IPS-15b (cell line): ENCODE measurements at regions not wholly inside any gene's neighbourhood (a gene's known extent, or its start where the extent isn't known, plus 50 kb on each side); places are given as distances from the start of the nearest gene placed in this dataset.

Source experiments
- H3K27me3 ChIP-seq: one replicate; pipeline ENCODE4 v1.6.1; 2013; ENCODE audit warnings: low read length; ENCODE audit not compliant: control insufficient read depth, insufficient read depth
- H3K36me3 ChIP-seq: one replicate; pipeline ENCODE4 v1.6.1; 2013; ENCODE audit warnings: low read length; ENCODE audit not compliant: control insufficient read depth, insufficient read depth
- H3K4me1 ChIP-seq: one replicate; pipeline ENCODE4 v1.6.1; 2013; ENCODE audit warnings: mild to moderate bottlenecking, low read length; ENCODE audit not compliant: control insufficient read depth, insufficient read depth
- H3K4me3 ChIP-seq: one replicate; pipeline ENCODE4 v1.5.1; 2013; ENCODE audit warnings: low read depth, low read length
- H3K9ac ChIP-seq: one replicate; pipeline ENCODE4 v1.6.1; 2013; ENCODE audit warnings: low read depth, mild to moderate bottlenecking, low read length
- H3K9me3 ChIP-seq: one replicate; pipeline ENCODE4 v1.6.1; 2013; ENCODE audit warnings: mild to moderate bottlenecking, low read length; ENCODE audit not compliant: control insufficient read depth, insufficient read depth

DNA sequence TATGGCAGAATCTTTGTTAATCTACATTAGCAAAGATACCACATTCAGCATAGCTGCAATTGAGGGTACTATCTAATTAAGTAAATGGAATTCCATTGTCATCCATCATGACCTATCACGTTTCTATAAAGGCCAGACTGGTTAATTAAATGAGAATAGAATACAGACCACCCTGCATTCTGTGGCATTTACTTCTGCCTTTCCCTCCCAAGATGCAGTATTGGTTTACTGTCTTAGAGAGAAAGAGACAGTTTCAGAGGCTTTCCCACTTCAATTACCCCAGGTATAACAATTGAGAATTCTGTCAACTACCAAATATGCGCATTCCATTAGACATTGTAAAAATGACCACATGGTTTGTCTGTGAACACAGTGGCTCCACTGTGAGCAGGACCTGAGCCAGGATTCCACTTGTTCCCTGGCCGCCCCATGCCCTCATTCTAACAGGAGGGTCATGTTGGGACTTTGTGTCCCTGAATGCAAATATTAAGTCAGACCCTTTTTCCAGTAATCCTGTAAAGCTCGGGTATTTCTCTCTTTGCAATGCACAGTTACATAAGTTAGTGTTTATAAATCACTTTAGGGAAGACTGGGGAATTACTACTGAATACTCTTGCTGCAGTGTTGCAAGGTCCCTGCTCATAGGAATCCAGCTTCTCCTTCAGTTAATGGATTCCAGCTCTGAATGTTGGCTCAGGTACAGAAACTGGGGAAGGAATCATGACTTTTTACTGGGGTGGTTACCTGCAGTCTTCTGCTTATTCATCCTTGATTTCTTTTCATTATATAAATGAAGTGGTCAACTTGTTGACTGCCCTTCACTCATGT lies 261.0 kb downstream of the PDGFC start:
- Histone ChIP-seq H3K4me1 (no peaks in the 10 kb centered on the region), H3K36me3 (no peaks in the 10 kb centered on the region), H3K4me3 (no peak overlapping the region), H3K9me3 (no peaks in the 10 kb centered on the region), H3K27me3 (no peaks in the 10 kb centered on the region), H3K9ac (no peak overlapping the region)

GRCh38 chr4:156705311-156705710 lies 266.3 kb downstream of the PDGFC start:
- Histone ChIP-seq H3K27me3 (no peaks in the 10 kb centered on the region), H3K4me1 (no peaks in the 10 kb centered on the region), H3K4me3 (no peak overlapping the region), H3K36me3 (no peaks in the 10 kb centered on the region), H3K9me3 (no peaks in the 10 kb centered on the region), H3K9ac (no peak overlapping the region)

- Histone ChIP-seq H3K9ac (no peak overlapping the region), H3K9me3 (no peaks in the 10 kb centered on the region), H3K4me3 (no peak overlapping the region), H3K27me3 (no peaks in the 10 kb centered on the region), H3K4me1 (no peaks in the 10 kb centered on the region), H3K36me3 (no peaks in the 10 kb centered on the region)
Observed at GRCh38 chr4:156695163-156695562, 276.4 kb downstream of the PDGFC start.

GRCh38 chr4:156694413-156694812 lies 277.2 kb downstream of the PDGFC start:
- no peaks in the 10 kb centered on the region for H3K36me3 ChIP-seq
- H3K9ac ChIP-seq, result no peak overlapping the region
- no peaks in the 10 kb centered on the region for H3K4me1 ChIP-seq
- H3K27me3 ChIP-seq, result no peaks in the 10 kb centered on the region
- H3K4me3 ChIP-seq, result no peak overlapping the region
- H3K9me3 ChIP-seq, result no peaks in the 10 kb centered on the region

GRCh38 chr4:156693557-156693956 lies 278.0 kb downstream of the PDGFC start:
- Histone ChIP-seq H3K9me3 (no peaks in the 10 kb centered on the region), H3K36me3 (no peaks in the 10 kb centered on the region), H3K27me3 (no peaks in the 10 kb centered on the region), H3K9ac (no peak overlapping the region), H3K4me1 (no peaks in the 10 kb centered on the region), H3K4me3 (no peak overlapping the region)

DNA sequence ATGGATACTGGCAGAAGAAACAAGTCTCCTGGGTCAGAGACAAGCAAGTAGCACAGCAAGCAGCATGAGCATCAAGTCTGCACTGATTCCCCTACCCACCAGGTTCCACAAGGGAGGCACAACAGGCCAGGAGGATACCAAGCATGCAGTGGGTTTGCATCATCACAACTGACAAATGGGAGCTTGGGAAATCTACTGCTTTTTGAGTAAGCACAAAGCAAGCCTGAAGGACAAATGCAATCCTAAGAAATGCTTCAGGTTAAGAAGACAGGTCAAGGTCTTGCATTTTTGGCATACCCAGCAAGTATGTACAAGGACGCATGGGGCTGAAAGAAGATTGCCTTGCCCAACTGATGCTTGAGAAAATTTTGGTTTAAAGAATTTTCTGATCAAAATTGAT lies 279.6 kb downstream of the PDGFC start:
- H3K4me3 ChIP-seq, result no peak overlapping the region
- no peaks in the 10 kb centered on the region for H3K27me3 ChIP-seq
- no peaks in the 10 kb centered on the region for H3K36me3 ChIP-seq

GRCh38 chr4:156690572-156690971 lies 281.0 kb downstream of the PDGFC start:
- Histone ChIP-seq H3K9me3 (no peaks in the 10 kb centered on the region), H3K36me3 (no peaks in the 10 kb centered on the region), H3K9ac (no peak overlapping the region), H3K4me3 (no peak overlapping the region), H3K27me3 (no peaks in the 10 kb centered on the region), H3K4me1 (no peaks in the 10 kb centered on the region)

More for the DNA sequence above, 279.6 kb downstream of the PDGFC start:
- Histone ChIP-seq H3K9ac (no peak overlapping the region), H3K9me3 (no peaks in the 10 kb centered on the region), H3K4me1 (no peaks in the 10 kb centered on the region)

GRCh38 chr4:156686120-156686519 lies 285.5 kb downstream of the PDGFC start:
- Histone ChIP-seq H3K27me3 (no peaks in the 10 kb centered on the region), H3K9ac (no peak overlapping the region), H3K9me3 (no peaks in the 10 kb centered on the region), H3K4me1 (no peaks in the 10 kb centered on the region), H3K36me3 (no peaks in the 10 kb centered on the region), H3K4me3 (no peak overlapping the region)

DNA sequence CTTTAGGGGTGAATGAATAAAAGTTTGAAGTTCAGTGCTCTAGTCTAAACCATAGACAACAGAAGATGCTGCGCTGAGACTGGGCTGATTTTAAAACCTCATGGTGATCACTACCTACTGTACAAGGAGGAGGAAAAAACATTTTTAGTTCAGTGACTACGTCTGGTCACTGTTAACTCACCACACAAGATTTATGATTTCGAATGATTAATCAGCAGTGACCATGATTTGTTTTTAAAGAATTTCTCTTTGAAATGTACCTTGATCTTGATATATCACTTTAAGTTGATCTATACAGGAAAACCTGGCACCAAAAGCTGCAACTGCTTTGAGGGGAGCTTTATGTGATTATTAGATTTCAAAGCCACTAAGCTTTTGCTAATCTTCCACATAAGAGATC lies 286.3 kb downstream of the PDGFC start:
- H3K4me1 ChIP-seq, result no peaks in the 10 kb centered on the region
- H3K4me3 ChIP-seq, result no peak overlapping the region
- no peak overlapping the region for H3K9ac ChIP-seq
- H3K36me3 ChIP-seq, result no peaks in the 10 kb centered on the region
- H3K9me3 ChIP-seq, result no peaks in the 10 kb centered on the region
- no peaks in the 10 kb centered on the region for H3K27me3 ChIP-seq

GRCh38 chr4:156677656-156678055 lies 293.9 kb downstream of the PDGFC start:
- Histone ChIP-seq H3K9me3 (no peaks in the 10 kb centered on the region), H3K27me3 (no peaks in the 10 kb centered on the region), H3K36me3 (no peaks in the 10 kb centered on the region), H3K4me1 (no peaks in the 10 kb centered on the region), H3K9ac (no peak overlapping the region), H3K4me3 (no peak overlapping the region)

- Histone ChIP-seq H3K27me3 (no peaks in the 10 kb centered on the region), H3K9ac (no peak overlapping the region), H3K9me3 (no peaks in the 10 kb centered on the region), H3K4me1 (no peaks in the 10 kb centered on the region), H3K36me3 (no peaks in the 10 kb centered on the region), H3K4me3 (no peak overlapping the region)
Observed at GRCh38 chr4:156677131-156677531, 294.5 kb downstream of the PDGFC start.

DNA sequence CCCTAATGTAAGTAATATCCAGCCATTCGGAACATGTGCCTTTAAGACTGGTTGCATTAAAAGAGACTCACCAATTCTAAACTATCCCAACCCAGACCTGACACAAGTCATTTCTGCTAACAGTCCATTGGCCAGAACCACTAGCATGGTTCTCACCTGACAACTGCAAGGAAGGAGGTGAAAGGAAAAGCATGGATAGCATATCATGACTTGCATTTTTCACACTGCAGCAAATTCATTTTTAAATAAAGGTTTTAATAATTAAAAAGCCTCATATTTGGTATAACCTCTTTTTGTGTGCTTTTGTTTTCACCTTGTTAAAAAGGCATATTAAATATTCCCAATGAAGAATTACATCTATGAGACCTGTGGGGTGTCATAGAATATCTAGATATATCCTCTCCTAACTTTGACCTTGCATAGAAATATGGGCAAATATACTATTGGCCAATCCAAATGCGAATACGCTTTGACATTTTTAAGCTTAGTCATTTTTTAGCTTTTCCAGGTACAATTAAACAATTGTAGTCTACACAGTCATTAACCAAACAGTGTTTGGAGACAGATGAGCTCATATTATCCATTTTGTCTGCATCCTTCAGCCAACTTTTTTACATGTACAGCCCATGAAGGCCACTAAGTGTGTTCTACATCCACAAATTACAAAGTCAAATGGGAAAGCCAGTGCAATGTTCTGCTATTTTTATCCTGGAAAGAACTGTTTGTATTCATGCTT lies 295.3 kb downstream of the PDGFC start:
- H3K36me3 ChIP-seq, result no peaks in the 10 kb centered on the region
- H3K9ac ChIP-seq, result no peak overlapping the region
- no peaks in the 10 kb centered on the region for H3K4me1 ChIP-seq
- H3K27me3 ChIP-seq, result no peaks in the 10 kb centered on the region
- H3K4me3 ChIP-seq, result no peak overlapping the region
- no peaks in the 10 kb centered on the region for H3K9me3 ChIP-seq
